K562 (cell line): ENCODE measurements at regions not wholly inside any gene's neighbourhood (a gene's known extent, or its start where the extent isn't known, plus 50 kb on each side); places are given as distances from the start of the nearest gene placed in this dataset.

Experiments used
- CREB1 ChIP-seq, 2 experiments: sonication (generic) in 1 of 2; formaldehyde crosslinking in 1 of 2; IDR thresholded peaks; 2 replicates each; pipeline versions ENCODE4 v1.6.1 to v1.8.0; 2012 to 2022; ENCODE audit warnings: inconsistent platforms in 1 of 2, mild to moderate bottlenecking in 1 of 2, missing genetic modification reagents in 1 of 2, moderate library complexity in 1 of 2
- DIDO1 ChIP-seq: fragments of 450-650 bp; IDR thresholded peaks from 2 replicates; pipeline ENCODE4 v1.6.1; 2016; ENCODE audit warnings: low read depth, missing biosample characterization, missing genetic modification characterization
- EHMT2 ChIP-seq: fragments of 450-650 bp; IDR thresholded peaks from 2 replicates; pipeline ENCODE4 v1.6.1; 2018; ENCODE audit warnings: antibody characterized with exemption
- KLF10 ChIP-seq: fragments of 250-450 bp; sonication (Bioruptor Pico); IDR thresholded peaks from 2 replicates; pipeline ENCODE4 v1.6.1; 2021; ENCODE audit warnings: matching md5 sums
- SMC3 ChIP-seq: conservative IDR thresholded peaks from 2 replicates; pipeline ENCODE4 v1.6.1; 2011; ENCODE audit warnings: low read depth, low read length, improper control_type of control experiment; ENCODE audit not compliant: insufficient read depth
- ZFP36 ChIP-seq: fragments of 150-350 bp; IDR thresholded peaks from 2 replicates; pipeline ENCODE4 v1.6.1; 2018; ENCODE audit warnings: low read length, low read depth; ENCODE audit not compliant: partially characterized antibody
- ZNF830 ChIP-seq: fragments of 250-450 bp; sonication (Bioruptor Pico); IDR thresholded peaks from 2 replicates; pipeline ENCODE4 v1.5.0; 2021; ENCODE audit warnings: mild to moderate bottlenecking
- TF ChIP-seq, protein P1 (sequence below), 3 experiments: IDR thresholded peaks in 2 of 3; conservative IDR thresholded peaks in 1 of 3; 2 replicates each; pipeline ENCODE4 v1.5.1; 2011 to 2012; ENCODE audit warnings: low read length in 3 of 3, mild to moderate bottlenecking in 3 of 3, control low read depth in 2 of 3, improper control_type of control experiment in 1 of 3, inconsistent platforms in 1 of 3, low read depth in 1 of 3, mixed read lengths in 1 of 3, moderate library complexity in 1 of 3; ENCODE audit not compliant: insufficient read depth in 2 of 3
- TF ChIP-seq, protein P2 (sequence below): sonication (generic); formaldehyde crosslinking; IDR thresholded peaks from 2 replicates; pipeline ENCODE4 v1.8.1; 2023; ENCODE audit warnings: mild to moderate bottlenecking, missing genetic modification reagents
- TF ChIP-seq, protein P3 (sequence below): sonication (generic); formaldehyde crosslinking; IDR thresholded peaks from 2 replicates; pipeline ENCODE4 v1.8.1; 2023; ENCODE audit warnings: mild to moderate bottlenecking, missing genetic modification reagents

DNA sequence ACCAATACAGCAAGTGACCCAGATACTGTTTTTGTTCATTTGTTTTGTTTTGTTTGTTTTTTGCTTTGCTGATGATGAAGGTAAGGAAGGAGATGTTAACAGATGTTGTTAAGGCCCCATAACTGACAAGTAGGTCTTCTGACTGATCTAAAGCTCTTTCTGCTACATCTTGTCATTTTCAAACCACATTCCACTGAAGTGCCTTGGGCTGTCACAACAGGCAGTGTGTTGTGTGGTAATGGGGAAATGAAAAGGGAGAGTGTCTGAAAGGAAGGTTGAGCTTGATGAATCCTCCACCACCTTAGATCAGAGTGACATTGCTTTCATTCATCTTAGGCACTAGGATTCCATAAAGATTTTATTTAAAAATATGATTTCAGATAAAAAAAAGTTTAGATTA, 479.4 kb upstream of the SYNCRIP start:
- TF ChIP-seq, protein P1, sequence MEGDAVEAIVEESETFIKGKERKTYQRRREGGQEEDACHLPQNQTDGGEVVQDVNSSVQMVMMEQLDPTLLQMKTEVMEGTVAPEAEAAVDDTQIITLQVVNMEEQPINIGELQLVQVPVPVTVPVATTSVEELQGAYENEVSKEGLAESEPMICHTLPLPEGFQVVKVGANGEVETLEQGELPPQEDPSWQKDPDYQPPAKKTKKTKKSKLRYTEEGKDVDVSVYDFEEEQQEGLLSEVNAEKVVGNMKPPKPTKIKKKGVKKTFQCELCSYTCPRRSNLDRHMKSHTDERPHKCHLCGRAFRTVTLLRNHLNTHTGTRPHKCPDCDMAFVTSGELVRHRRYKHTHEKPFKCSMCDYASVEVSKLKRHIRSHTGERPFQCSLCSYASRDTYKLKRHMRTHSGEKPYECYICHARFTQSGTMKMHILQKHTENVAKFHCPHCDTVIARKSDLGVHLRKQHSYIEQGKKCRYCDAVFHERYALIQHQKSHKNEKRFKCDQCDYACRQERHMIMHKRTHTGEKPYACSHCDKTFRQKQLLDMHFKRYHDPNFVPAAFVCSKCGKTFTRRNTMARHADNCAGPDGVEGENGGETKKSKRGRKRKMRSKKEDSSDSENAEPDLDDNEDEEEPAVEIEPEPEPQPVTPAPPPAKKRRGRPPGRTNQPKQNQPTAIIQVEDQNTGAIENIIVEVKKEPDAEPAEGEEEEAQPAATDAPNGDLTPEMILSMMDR (IDR thresholded peaks at IDR 0.05 in 2 of 3, conservative IDR thresholded peaks at IDR 0.05 in 1 of 3; ENCODE audit: insufficient read depth in 2 of 3, low read depth in 1 of 3, low read length in 3 of 3) = no peak
- TF ChIP-seq KLF10 (CRISPR knock-in tag) (no peak), CREB1 (IDR thresholded peaks at IDR 0.05) (no peak), CREB1 (CRISPR knock-in tag; IDR thresholded peaks at IDR 0.05) (no peak), DIDO1 (tag) (no peak), ZNF830 (no peak), ZFP36 (no peak), SMC3 (no peak), EHMT2 (no peak)
- TF ChIP-seq, protein P2, sequence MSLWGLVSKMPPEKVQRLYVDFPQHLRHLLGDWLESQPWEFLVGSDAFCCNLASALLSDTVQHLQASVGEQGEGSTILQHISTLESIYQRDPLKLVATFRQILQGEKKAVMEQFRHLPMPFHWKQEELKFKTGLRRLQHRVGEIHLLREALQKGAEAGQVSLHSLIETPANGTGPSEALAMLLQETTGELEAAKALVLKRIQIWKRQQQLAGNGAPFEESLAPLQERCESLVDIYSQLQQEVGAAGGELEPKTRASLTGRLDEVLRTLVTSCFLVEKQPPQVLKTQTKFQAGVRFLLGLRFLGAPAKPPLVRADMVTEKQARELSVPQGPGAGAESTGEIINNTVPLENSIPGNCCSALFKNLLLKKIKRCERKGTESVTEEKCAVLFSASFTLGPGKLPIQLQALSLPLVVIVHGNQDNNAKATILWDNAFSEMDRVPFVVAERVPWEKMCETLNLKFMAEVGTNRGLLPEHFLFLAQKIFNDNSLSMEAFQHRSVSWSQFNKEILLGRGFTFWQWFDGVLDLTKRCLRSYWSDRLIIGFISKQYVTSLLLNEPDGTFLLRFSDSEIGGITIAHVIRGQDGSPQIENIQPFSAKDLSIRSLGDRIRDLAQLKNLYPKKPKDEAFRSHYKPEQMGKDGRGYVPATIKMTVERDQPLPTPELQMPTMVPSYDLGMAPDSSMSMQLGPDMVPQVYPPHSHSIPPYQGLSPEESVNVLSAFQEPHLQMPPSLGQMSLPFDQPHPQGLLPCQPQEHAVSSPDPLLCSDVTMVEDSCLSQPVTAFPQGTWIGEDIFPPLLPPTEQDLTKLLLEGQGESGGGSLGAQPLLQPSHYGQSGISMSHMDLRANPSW (CRISPR knock-in tag) = no peak
- TF ChIP-seq, protein P3, sequence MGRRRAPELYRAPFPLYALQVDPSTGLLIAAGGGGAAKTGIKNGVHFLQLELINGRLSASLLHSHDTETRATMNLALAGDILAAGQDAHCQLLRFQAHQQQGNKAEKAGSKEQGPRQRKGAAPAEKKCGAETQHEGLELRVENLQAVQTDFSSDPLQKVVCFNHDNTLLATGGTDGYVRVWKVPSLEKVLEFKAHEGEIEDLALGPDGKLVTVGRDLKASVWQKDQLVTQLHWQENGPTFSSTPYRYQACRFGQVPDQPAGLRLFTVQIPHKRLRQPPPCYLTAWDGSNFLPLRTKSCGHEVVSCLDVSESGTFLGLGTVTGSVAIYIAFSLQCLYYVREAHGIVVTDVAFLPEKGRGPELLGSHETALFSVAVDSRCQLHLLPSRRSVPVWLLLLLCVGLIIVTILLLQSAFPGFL (CRISPR knock-in tag) = no peak
